Fibroblast of peridontal ligament (primary cell): ENCODE measurements at regions not wholly inside any gene's neighbourhood (a gene's known extent, or its start where the extent isn't known, plus 50 kb on each side); places are given as distances from the start of the nearest gene placed in this dataset.
"Not testable (repeated sequence)": the region's sequence is repeated elsewhere in the genome, so short reads cannot be mapped to it uniquely, and the experiment has no call there.

Experiments
- DNase-seq: peaks from one replicate; pipeline ENCODE4 v3.0.0-alpha.2; 2010; ENCODE audit errors: extremely low read depth

GRCh38 chr2:192828947-192829346 is 634.2 kb upstream of the TMEFF2 start:
- no peak for DNase-seq

GRCh38 chr2:192828175-192828574 is 633.4 kb upstream of the TMEFF2 start:
- DNase-seq, result no peak

DNA sequence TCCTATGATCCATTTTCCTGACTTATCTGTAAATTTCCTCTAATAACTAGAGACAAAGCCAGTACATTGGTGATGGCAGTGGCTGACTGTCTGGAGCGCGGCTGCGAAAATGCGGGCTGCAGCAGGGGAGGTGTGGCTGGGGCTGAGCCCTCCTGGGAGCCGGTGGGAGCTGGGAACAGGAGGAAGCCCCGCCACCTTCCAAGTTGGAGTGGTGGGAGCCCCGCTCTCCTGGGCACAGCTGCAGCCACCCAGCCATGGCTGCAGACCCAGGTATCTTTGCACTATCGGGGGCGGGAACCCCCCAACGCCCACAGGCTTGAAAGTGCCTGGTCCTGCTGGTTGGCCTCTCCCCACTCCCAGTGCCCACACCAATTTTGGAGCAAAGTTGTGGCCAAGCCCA is 633.0 kb upstream of the TMEFF2 start:
- DNase-seq, result no peak

GRCh38 chr2:192814376-192814775 is 619.6 kb upstream of the TMEFF2 start:
- DNase-seq, result no peak

DNA sequence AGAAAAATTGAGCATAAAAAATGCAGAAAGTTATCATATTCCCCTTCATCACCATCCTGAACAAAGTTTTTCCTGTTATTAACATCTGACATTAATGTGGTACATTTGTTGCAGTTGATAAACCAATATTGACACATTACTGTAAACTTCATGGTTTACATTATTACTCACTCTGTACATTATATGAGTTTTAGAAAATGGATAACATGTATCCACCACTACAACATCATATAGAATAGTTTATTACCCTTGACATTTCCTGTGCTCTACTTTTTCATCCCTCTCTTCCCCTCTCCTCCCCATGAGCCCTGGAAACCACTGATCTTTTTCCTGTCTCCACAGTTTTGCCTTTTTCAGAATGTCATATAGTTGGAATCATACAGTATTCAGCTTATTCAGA is 618.6 kb upstream of the TMEFF2 start:
- DNase-seq, result no peak

- no peak for DNase-seq
Observed at GRCh38 chr2:192809173-192809572, 614.4 kb upstream of the TMEFF2 start.

- DNase-seq, result no peak
Observed at GRCh38 chr2:192783643-192784042, 588.9 kb upstream of the TMEFF2 start.

DNA sequence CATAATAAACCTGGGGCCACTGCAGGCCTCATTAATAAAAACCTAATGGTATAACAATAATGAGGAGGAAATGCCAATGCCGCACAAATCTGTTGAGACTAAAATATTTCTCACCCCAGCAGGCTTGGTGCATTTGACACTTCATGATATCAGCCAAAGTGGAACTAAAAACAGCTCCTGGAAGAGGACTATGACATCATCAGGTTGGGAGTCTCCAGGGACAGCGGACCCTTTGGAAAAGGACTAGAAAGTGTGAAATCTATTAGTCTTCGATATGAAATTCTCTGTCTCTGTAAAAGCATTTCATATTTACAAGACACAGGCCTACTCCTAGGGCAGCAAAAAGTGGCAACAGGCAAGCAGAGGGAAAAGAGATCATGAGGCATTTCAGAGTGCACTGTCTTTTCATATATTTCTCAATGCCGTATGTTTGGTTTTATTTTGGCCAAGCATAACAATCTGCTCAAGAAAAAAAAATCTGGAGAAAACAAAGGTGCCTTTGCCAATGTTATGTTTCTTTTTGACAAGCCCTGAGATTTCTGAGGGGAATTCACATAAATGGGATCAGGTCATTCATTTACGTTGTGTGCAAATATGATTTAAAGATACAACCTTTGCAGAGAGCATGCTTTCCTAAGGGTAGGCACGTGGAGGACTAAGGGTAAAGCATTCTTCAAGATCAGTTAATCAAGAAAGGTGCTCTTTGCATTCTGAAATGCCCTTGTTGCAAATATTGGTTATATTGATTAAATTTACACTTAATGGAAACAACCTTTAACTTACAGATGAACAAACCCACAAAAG is 580.9 kb upstream of the TMEFF2 start:
- no peak for DNase-seq

- DNase-seq, result no peak
Observed at GRCh38 chr2:192775011-192775410, 580.3 kb upstream of the TMEFF2 start.

GRCh38 chr2:192773044-192773443 is 578.3 kb upstream of the TMEFF2 start:
- no peak for DNase-seq

DNA sequence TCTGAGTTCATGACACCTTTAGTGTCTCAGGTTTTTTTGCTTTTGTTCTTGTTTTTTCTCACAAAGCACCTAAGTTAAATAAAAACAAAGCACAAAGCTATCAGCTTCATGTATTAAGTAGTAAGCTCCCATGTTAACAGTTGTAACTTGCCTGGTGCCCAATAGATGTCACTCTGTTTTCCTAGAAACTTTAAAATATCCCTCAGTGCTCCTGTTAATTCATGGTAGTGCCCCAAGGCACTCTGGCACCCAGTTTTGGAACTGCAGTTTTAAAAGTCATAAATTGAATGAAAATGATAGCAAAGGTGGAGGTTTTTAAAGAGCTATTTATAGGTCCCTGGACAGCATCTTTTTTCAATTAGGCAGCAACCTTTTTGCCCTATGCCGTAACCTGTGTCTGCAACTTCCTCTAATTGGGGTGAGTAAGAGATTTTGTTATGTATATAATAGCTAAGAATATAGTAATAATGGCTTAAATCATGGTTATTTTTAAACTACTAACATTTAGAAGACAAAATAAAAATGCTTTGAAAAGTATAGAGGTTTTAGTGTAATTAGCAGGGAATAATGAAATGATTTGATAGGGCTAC is 555.0 kb upstream of the TMEFF2 start:
- no peak for DNase-seq

DNA sequence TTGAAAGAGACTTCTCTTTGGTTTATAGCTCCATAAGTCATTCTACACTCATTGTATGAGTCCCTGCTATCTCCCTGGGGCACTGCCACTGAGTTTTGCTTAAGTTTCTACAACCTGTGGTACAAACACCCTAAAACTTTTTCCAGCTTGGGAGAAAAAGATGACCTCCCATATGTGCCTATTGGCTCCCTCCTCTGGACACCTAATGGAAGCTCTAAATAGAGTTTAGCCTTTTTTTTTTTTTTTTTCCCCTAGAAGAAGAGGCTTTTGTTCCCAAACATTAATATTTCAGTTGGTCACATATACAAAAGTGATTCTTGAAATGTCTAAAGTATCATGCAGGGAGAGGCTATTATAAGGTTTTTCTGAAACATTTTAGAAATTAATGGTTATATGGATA is 547.2 kb upstream of the TMEFF2 start:
- DNase-seq, result no peak

DNA sequence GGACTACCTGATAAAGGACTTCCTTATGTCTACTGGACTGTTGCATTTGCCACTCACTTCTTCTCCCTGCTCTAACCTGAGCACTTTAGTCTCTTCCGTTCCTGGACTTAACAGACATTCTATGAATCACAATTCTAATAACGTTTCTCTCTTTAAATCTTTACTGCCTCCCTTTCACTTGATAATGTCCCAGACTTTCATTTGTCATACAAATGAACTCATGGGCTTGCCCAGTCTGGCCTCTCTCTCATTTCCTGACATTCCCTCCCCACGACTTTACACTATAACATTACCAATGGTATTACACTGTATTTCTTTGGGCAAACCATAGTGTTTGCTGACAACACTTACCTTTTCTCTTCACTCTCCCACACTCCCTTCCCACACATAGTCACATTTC is 540.7 kb upstream of the TMEFF2 start:
- no peak for DNase-seq

- DNase-seq, result no peak
Observed at GRCh38 chr2:192729369-192729768, 534.6 kb upstream of the TMEFF2 start.

GRCh38 chr2:192725991-192726390 is 531.3 kb upstream of the TMEFF2 start:
- no peak for DNase-seq

GRCh38 chr2:192719629-192720028 is 524.9 kb upstream of the TMEFF2 start:
- no peak for DNase-seq

DNA sequence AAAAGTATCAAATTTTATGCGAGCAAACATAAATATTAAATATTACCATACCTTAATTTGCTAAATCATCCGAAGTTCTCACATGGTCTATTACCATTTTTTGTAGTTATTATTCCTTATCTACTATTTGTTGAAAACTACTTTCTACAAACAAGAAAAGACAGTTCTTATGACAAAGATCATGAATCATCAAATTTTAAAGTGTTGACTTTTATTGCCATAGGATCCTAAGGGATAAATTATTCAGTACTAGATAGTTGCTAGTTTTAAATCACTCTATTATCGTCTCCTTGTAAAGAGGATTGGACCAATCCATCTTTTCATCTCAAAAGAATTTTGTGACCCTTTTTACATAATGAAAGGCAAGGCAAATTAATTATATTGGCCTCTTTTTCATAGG is 523.6 kb upstream of the TMEFF2 start:
- no peak for DNase-seq

- DNase-seq, result no peak
Observed at GRCh38 chr2:192700934-192701333, 506.2 kb upstream of the TMEFF2 start.

- no peak for DNase-seq
Observed at GRCh38 chr2:192697880-192698279, 503.1 kb upstream of the TMEFF2 start.

- DNase-seq, result no peak
Observed at GRCh38 chr2:192696857-192697256, 502.1 kb upstream of the TMEFF2 start.

GRCh38 chr2:192687015-192687414 is 492.3 kb upstream of the TMEFF2 start:
- no peak for DNase-seq

GRCh38 chr2:192682511-192682910 is 487.8 kb upstream of the TMEFF2 start:
- DNase-seq, result not testable (repeated sequence)

DNA sequence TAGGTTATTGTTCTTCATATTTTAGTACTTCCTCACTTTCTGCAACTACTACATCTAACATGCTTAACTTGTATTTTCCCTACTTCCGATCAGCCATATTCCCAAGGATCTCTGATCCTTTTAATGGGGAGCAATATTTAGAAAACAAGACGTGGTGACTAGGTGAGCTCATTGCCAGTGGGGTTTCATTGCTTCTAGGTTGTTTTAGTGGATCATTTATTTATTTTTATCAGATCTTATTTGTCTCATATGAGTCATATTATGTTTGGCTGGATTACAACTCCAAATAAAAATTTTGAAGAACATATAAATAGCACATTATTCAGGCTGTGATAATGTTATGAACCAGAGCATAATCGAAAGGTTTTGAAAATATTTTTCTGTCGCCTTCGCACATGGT is 480.9 kb upstream of the TMEFF2 start:
- no peak for DNase-seq
